Central memory CD8-positive, alpha-beta T cell (primary cell): ENCODE measurements at regions not wholly inside any gene's neighbourhood (a gene's known extent, or its start where the extent isn't known, plus 50 kb on each side); places are given as distances from the start of the nearest gene placed in this dataset.
"Not testable (repeated sequence)": the region's sequence is repeated elsewhere in the genome, so short reads cannot be mapped to it uniquely, and the experiment has no call there.

Experiments
- ATAC-seq: fragments of 150-1000 bp; cut with Tn5 transposase; replicated peaks from 2 replicates; pipeline ENCODE4 v1.10.0; 2022; ENCODE audit warnings: mild to moderate bottlenecking, moderate FRiP score, moderate number of reproducible peaks; ENCODE audit not compliant: poor library complexity, severe bottlenecking; ENCODE audit errors: extremely low read depth
- DNase-seq, 2 donors: peaks; one replicate each; pipeline ENCODE4 v3.0.0; 2021; ENCODE audit warnings: low spot score in 2 of 2
- H3K27ac Mint-ChIP-seq: one replicate; pipeline ENCODE4 v1.8.0; 2022; ENCODE audit warnings: low read depth, mild to moderate bottlenecking, moderate library complexity, mixed read lengths
- H3K27me3 Mint-ChIP-seq: one replicate; pipeline ENCODE4 v1.8.0; 2022; ENCODE audit warnings: mixed read lengths
- H3K36me3 Mint-ChIP-seq: one replicate; pipeline ENCODE4 v1.8.0; 2022; ENCODE audit warnings: mild to moderate bottlenecking, moderate library complexity, mixed read lengths; ENCODE audit not compliant: insufficient read depth
- H3K4me1 Mint-ChIP-seq: one replicate; pipeline ENCODE4 v1.8.0; 2022; ENCODE audit warnings: mixed read lengths
- H3K4me3 Mint-ChIP-seq: one replicate; pipeline ENCODE4 v1.8.0; 2022; ENCODE audit warnings: mild to moderate bottlenecking, moderate library complexity, mixed read lengths
- H3K9me3 Mint-ChIP-seq: one replicate; pipeline ENCODE4 v1.8.0; 2022; ENCODE audit warnings: mixed read lengths

GRCh38 chr2:129201696-129202095, 777.8 kb upstream of the RAB6C start:
- Mint-ChIP-seq H3K36me3 (peaks cover 1% of the 10 kb centered on the region), H3K9me3 (peaks cover 4% of the 10 kb centered on the region), H3K4me3 (no peak overlapping the region), H3K4me1 (no peaks in the 10 kb centered on the region), H3K27me3 (no peaks in the 10 kb centered on the region), H3K27ac (no peak overlapping the region)
- no peak for ATAC-seq
- DNase-seq, result no peak

- no peak overlapping the region for H3K4me3 Mint-ChIP-seq
- ATAC-seq (no peak), DNase-seq (no peak)
- no peaks in the 10 kb centered on the region for H3K27me3 Mint-ChIP-seq
- H3K9me3 Mint-ChIP-seq, result peaks cover 6% of the 10 kb centered on the region
- peaks cover 1% of the 10 kb centered on the region for H3K36me3 Mint-ChIP-seq
- no peaks in the 10 kb centered on the region for H3K4me1 Mint-ChIP-seq
- H3K27ac Mint-ChIP-seq, result no peak overlapping the region
Observed at GRCh38 chr2:129203331-129203730, 776.1 kb upstream of the RAB6C start.

GRCh38 chr2:129204581-129204980, 774.9 kb upstream of the RAB6C start:
- ATAC-seq, H3K4me3 Mint-ChIP-seq, DNase-seq, H3K36me3 Mint-ChIP-seq, H3K9me3 Mint-ChIP-seq, H3K27ac Mint-ChIP-seq, H3K4me1 Mint-ChIP-seq, H3K27me3 Mint-ChIP-seq: not testable (repeated sequence)

GRCh38 chr2:129205176-129205575, 774.3 kb upstream of the RAB6C start:
- DNase-seq, result no peak
- no peak for ATAC-seq
- peaks cover 6% of the 10 kb centered on the region for H3K9me3 Mint-ChIP-seq
- no peaks in the 10 kb centered on the region for H3K4me1 Mint-ChIP-seq
- H3K27me3 Mint-ChIP-seq, result no peaks in the 10 kb centered on the region
- H3K36me3 Mint-ChIP-seq, result no peaks in the 10 kb centered on the region
- H3K27ac Mint-ChIP-seq, result no peak overlapping the region
- H3K4me3 Mint-ChIP-seq, result no peak overlapping the region

- DNase-seq, result no peak
- H3K4me3 Mint-ChIP-seq, result no peak overlapping the region
- H3K27ac Mint-ChIP-seq, result no peak overlapping the region
- no peak for ATAC-seq
- no peaks in the 10 kb centered on the region for H3K36me3 Mint-ChIP-seq
- no peaks in the 10 kb centered on the region for H3K27me3 Mint-ChIP-seq
- peaks cover 6% of the 10 kb centered on the region for H3K9me3 Mint-ChIP-seq
- no peaks in the 10 kb centered on the region for H3K4me1 Mint-ChIP-seq
Observed at GRCh38 chr2:129205766-129206165, 773.7 kb upstream of the RAB6C start.

- Mint-ChIP-seq H3K27ac (no peak overlapping the region), H3K9me3 (no peaks in the 10 kb centered on the region), H3K4me3 (no peak overlapping the region), H3K4me1 (no peaks in the 10 kb centered on the region), H3K36me3 (peaks cover 1% of the 10 kb centered on the region), H3K27me3 (no peaks in the 10 kb centered on the region)
- ATAC-seq, result no peak
- DNase-seq, result no peak
Observed at GRCh38 chr2:129212299-129212958, 767.0 kb upstream of the RAB6C start.

GRCh38 chr2:129224022-129224421, 755.4 kb upstream of the RAB6C start:
- H3K9me3 Mint-ChIP-seq, result peaks cover 7% of the 10 kb centered on the region
- ATAC-seq (no peak), DNase-seq (no peak)
- no peaks in the 10 kb centered on the region for H3K4me1 Mint-ChIP-seq
- H3K27me3 Mint-ChIP-seq, result no peaks in the 10 kb centered on the region
- H3K27ac Mint-ChIP-seq, result no peak overlapping the region
- no peak overlapping the region for H3K4me3 Mint-ChIP-seq
- no peaks in the 10 kb centered on the region for H3K36me3 Mint-ChIP-seq

- Mint-ChIP-seq H3K4me3 (no peak overlapping the region), H3K27me3 (no peaks in the 10 kb centered on the region), H3K9me3 (peaks cover 7% of the 10 kb centered on the region), H3K36me3 (no peaks in the 10 kb centered on the region), H3K27ac (no peak overlapping the region), H3K4me1 (no peaks in the 10 kb centered on the region)
- ATAC-seq (no peak), DNase-seq (no peak)
Observed at GRCh38 chr2:129224486-129224885, 755.0 kb upstream of the RAB6C start.

GRCh38 chr2:129229196-129229595, 750.3 kb upstream of the RAB6C start:
- H3K27me3 Mint-ChIP-seq, result no peaks in the 10 kb centered on the region
- no peaks in the 10 kb centered on the region for H3K4me1 Mint-ChIP-seq
- no peak overlapping the region for H3K4me3 Mint-ChIP-seq
- peaks cover 2% of the 10 kb centered on the region for H3K36me3 Mint-ChIP-seq
- ATAC-seq, result no peak
- H3K27ac Mint-ChIP-seq, result no peak overlapping the region
- no peak for DNase-seq
- H3K9me3 Mint-ChIP-seq, result peaks cover 3% of the 10 kb centered on the region

GRCh38 chr2:129229830-129230441, 749.5 kb upstream of the RAB6C start:
- H3K4me1 Mint-ChIP-seq, result no peaks in the 10 kb centered on the region
- H3K36me3 Mint-ChIP-seq, result peaks cover 2% of the 10 kb centered on the region
- no peak for ATAC-seq
- H3K27me3 Mint-ChIP-seq, result no peaks in the 10 kb centered on the region
- no peak for DNase-seq
- no peak overlapping the region for H3K27ac Mint-ChIP-seq
- H3K9me3 Mint-ChIP-seq, result no peaks in the 10 kb centered on the region
- no peak overlapping the region for H3K4me3 Mint-ChIP-seq

GRCh38 chr2:129231924-129232323, 747.5 kb upstream of the RAB6C start:
- Mint-ChIP-seq H3K36me3 (peaks cover 2% of the 10 kb centered on the region), H3K27me3 (no peaks in the 10 kb centered on the region), H3K4me1 (no peaks in the 10 kb centered on the region), H3K27ac (no peak overlapping the region), H3K9me3 (no peaks in the 10 kb centered on the region), H3K4me3 (no peak overlapping the region)
- DNase-seq (no peak), ATAC-seq (no peak)

- no peaks in the 10 kb centered on the region for H3K4me1 Mint-ChIP-seq
- no peak for ATAC-seq
- no peaks in the 10 kb centered on the region for H3K9me3 Mint-ChIP-seq
Observed at GRCh38 chr2:129233166-129233565, 746.3 kb upstream of the RAB6C start.

GRCh38 chr2:129233751-129234406, 745.6 kb upstream of the RAB6C start:
- DNase-seq (no peak), ATAC-seq (no peak)
- H3K27me3 Mint-ChIP-seq, result no peaks in the 10 kb centered on the region
- peaks cover 2% of the 10 kb centered on the region for H3K36me3 Mint-ChIP-seq
- H3K27ac Mint-ChIP-seq, result no peak overlapping the region
- H3K4me3 Mint-ChIP-seq, result no peak overlapping the region
- H3K9me3 Mint-ChIP-seq, result no peaks in the 10 kb centered on the region
- no peaks in the 10 kb centered on the region for H3K4me1 Mint-ChIP-seq

More at GRCh38 chr2:129233166-129233565, 746.3 kb upstream of the RAB6C start:
- Mint-ChIP-seq H3K36me3 (peaks cover 2% of the 10 kb centered on the region), H3K27me3 (no peaks in the 10 kb centered on the region), H3K27ac (no peak overlapping the region), H3K4me3 (no peak overlapping the region)
- DNase-seq, result no peak
